ENCODE measurements at regions not wholly inside any gene's neighbourhood (a gene's known extent, or its start where the extent isn't known, plus 50 kb on each side); places are given as distances from the start of the nearest gene placed in this dataset.

DNA sequence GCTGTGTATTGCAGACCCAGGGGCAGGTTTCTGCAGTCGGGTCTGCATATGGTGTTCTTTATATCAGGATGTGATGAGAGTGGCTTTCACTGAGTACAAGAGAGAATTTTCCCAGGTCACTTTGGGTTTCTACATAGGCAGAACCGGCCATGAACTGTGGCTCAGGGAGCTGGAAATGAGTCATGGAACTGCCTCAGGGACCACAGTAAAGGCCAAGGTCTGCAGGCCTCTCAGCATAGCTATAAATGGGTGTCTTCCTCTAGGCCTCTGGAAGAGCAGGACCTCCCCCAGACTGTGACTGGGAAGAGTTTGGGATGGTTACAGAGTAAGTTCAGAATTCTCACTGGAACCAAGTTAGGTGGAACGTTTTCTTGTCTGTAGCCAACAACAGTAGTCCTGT lies 51.8 kb upstream of the ZNF681 start:
- BruUV-seq (replicated peaks), result no TSS peak
- ChIA-PET RAD21 (ENCODE audit: low non-redundant PET in 1 of 2, low total read pairs in 2 of 2, uncharacterized antibody in 2 of 2, unreplicated experiment in 2 of 2) (no interaction called here), POLR2A (no interaction called here), CTCF (no interaction called here)
- H3K9me3 ChIP-seq (ENCODE audit: control insufficient read depth in 1 of 2, insufficient read depth in 1 of 2, low read depth in 1 of 2, low read length in 2 of 2), result peaks cover 0 to 7% of the 10 kb centered on the region in 2 experiments; a peak in 1 of 4 replicates
- TF ChIP-seq REST (IDR thresholded peaks at IDR 0.05; ENCODE audit: low read depth) (no peak), POLR2A (IDR thresholded peaks at IDR 0.05; ENCODE audit: borderline replicate concordance, extremely low read depth, insufficient read depth, insufficient read length) (no peak), CBX3 (IDR thresholded peaks at IDR 0.05; ENCODE audit: low read depth) (no peak), YY1 (IDR thresholded peaks at IDR 0.05; ENCODE audit: extremely low read depth, insufficient replicate concordance, low read depth, low read length) (no peak), POLR2AphosphoS5 (IDR thresholded peaks at IDR 0.05; ENCODE audit: low read depth, low read length) (no peak), ATF3 (IDR thresholded peaks at IDR 0.05) (no peak), EZH2 (IDR thresholded peaks at IDR 0.05) (no peak)
- TF ChIP-seq, protein P1, sequence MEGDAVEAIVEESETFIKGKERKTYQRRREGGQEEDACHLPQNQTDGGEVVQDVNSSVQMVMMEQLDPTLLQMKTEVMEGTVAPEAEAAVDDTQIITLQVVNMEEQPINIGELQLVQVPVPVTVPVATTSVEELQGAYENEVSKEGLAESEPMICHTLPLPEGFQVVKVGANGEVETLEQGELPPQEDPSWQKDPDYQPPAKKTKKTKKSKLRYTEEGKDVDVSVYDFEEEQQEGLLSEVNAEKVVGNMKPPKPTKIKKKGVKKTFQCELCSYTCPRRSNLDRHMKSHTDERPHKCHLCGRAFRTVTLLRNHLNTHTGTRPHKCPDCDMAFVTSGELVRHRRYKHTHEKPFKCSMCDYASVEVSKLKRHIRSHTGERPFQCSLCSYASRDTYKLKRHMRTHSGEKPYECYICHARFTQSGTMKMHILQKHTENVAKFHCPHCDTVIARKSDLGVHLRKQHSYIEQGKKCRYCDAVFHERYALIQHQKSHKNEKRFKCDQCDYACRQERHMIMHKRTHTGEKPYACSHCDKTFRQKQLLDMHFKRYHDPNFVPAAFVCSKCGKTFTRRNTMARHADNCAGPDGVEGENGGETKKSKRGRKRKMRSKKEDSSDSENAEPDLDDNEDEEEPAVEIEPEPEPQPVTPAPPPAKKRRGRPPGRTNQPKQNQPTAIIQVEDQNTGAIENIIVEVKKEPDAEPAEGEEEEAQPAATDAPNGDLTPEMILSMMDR (IDR thresholded peaks at IDR 0.05 in 2 of 3, conservative IDR thresholded peaks at IDR 0.05 in 1 of 3; ENCODE audit: borderline replicate concordance in 1 of 3, insufficient read depth in 1 of 3, low read depth in 2 of 3, low read length in 2 of 3), result no peak
- no peaks in the 10 kb centered on the region for H3K9me2 ChIP-seq (ENCODE audit: insufficient read depth)
- H3K36me3 ChIP-seq (ENCODE audit: control insufficient read depth in 1 of 2, insufficient read depth in 2 of 2, low read length in 2 of 2), result no peaks in the 10 kb centered on the region
- ATAC-seq (no peak), DNase-seq (ENCODE audit: low read depth, low spot score) (no peak)
- no peaks in the 10 kb centered on the region for H3K79me2 ChIP-seq (ENCODE audit: insufficient read depth, low read length)
- H3K27ac ChIP-seq (ENCODE audit: low read depth, low read length), result no peak overlapping the region
- no peaks in the 10 kb centered on the region for H4K20me1 ChIP-seq (ENCODE audit: insufficient read depth)
- no peak overlapping the region for H3K9ac ChIP-seq (ENCODE audit: low read length)
- H2AFZ ChIP-seq (ENCODE audit: low read depth, low read length, poor library complexity, severe bottlenecking), result no peak overlapping the region
- no peaks in the 10 kb centered on the region for H3K4me1 ChIP-seq (ENCODE audit: control insufficient read depth in 1 of 2, insufficient read depth in 2 of 2, low read length in 2 of 2)
- H3K27me3 ChIP-seq (ENCODE audit: insufficient read depth, low read length), result no peaks in the 10 kb centered on the region
- no peak overlapping the region for H3K4me3 ChIP-seq (replicated peaks in 1 of 2; ENCODE audit: low read depth in 1 of 2, low read length in 2 of 2)
- intact Hi-C loops (cut with micrococcal nuclease), result no loop called here
- H3K4me2 ChIP-seq (ENCODE audit: low read length), result no peak overlapping the region

Measured in HCT116 (cell line).